ENCODE measurements at regions not wholly inside any gene's neighbourhood (a gene's known extent, or its start where the extent isn't known, plus 50 kb on each side); places are given as distances from the start of the nearest gene placed in this dataset.

DNA sequence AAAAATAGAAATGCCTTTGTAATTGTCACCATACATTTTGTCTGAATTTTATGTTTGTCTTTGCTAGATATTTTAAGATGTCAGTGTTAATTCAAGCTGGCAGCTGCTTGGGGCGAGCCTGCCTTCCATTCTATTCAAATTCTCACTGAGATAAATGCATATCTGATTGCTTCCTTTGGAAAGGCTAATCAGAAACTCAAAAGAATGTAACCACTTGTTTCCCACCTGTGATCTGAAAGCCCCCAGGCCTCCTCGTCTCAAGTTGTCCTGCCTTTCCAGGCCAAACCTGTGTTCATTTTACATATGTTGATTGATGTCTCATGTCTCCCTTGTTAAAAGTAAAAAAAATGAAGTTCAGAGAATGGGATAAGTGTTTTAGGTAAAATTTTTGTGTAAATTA is 318.7 kb upstream of the TECRL start:
- TF ChIP-seq POLR2AphosphoS5 (IDR thresholded peaks at IDR 0.05) (no peak), POLR2A (IDR thresholded peaks at IDR 0.05) (no peak)
- TF ChIP-seq, protein P1, sequence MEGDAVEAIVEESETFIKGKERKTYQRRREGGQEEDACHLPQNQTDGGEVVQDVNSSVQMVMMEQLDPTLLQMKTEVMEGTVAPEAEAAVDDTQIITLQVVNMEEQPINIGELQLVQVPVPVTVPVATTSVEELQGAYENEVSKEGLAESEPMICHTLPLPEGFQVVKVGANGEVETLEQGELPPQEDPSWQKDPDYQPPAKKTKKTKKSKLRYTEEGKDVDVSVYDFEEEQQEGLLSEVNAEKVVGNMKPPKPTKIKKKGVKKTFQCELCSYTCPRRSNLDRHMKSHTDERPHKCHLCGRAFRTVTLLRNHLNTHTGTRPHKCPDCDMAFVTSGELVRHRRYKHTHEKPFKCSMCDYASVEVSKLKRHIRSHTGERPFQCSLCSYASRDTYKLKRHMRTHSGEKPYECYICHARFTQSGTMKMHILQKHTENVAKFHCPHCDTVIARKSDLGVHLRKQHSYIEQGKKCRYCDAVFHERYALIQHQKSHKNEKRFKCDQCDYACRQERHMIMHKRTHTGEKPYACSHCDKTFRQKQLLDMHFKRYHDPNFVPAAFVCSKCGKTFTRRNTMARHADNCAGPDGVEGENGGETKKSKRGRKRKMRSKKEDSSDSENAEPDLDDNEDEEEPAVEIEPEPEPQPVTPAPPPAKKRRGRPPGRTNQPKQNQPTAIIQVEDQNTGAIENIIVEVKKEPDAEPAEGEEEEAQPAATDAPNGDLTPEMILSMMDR (IDR thresholded peaks at IDR 0.05): no peak
